ENCODE measurements at regions not wholly inside any gene's neighbourhood (a gene's known extent, or its start where the extent isn't known, plus 50 kb on each side); places are given as distances from the start of the nearest gene placed in this dataset.
"Not testable (repeated sequence)": the region's sequence is repeated elsewhere in the genome, so short reads cannot be mapped to it uniquely, and the experiment has no call there.

GRCh38 chr14:21941885-21942284 is 268.3 kb upstream of the OR4E1 start:
- no peak for DNase-seq

- DNase-seq, result peak; percentile 47
These were observed 267.6 kb upstream of the OR4E1 start for GRCh38 chr14:21940887-21941856.

GRCh38 chr14:21939836-21940235 is 266.2 kb upstream of the OR4E1 start:
- DNase-seq, result no peak

GRCh38 chr14:21937996-21938395 is 264.4 kb upstream of the OR4E1 start:
- no peak for DNase-seq

- DNase-seq, result peak; percentile 60
These were observed 260.1 kb upstream of the OR4E1 start for GRCh38 chr14:21933681-21934080.

- DNase-seq, result peak; percentile 60
These were observed 250.9 kb upstream of the OR4E1 start for GRCh38 chr14:21924479-21924878.

GRCh38 chr14:21923820-21924219 is 250.2 kb upstream of the OR4E1 start:
- DNase-seq, result peak; percentile 91

GRCh38 chr14:21921453-21921852 is 247.8 kb upstream of the OR4E1 start:
- DNase-seq, result no peak

- peak; percentile 91 for DNase-seq
These were observed 244.2 kb upstream of the OR4E1 start for GRCh38 chr14:21917699-21918436.

GRCh38 chr14:21915826-21916225 is 242.2 kb upstream of the OR4E1 start:
- DNase-seq, result peak; percentile 80

- peak; percentile 96 for DNase-seq
These were observed 240.1 kb upstream of the OR4E1 start for GRCh38 chr14:21913759-21914158.

GRCh38 chr14:21912367-21912766 is 238.7 kb upstream of the OR4E1 start:
- DNase-seq, result no peak

- no peak for DNase-seq
These were observed 238.3 kb upstream of the OR4E1 start for GRCh38 chr14:21911877-21912276.

GRCh38 chr14:21910260-21910659 is 236.6 kb upstream of the OR4E1 start:
- DNase-seq, result no peak

GRCh38 chr14:21902561-21903181 is 229.1 kb upstream of the OR4E1 start:
- DNase-seq, result peak; percentile 47

- DNase-seq, result not testable (repeated sequence)
These were observed 221.2 kb upstream of the OR4E1 start for GRCh38 chr14:21894898-21895194.

- DNase-seq, result peak; percentile 60
These were observed 220.6 kb upstream of the OR4E1 start for GRCh38 chr14:21894003-21894897.

GRCh38 chr14:21891921-21892320 is 218.3 kb upstream of the OR4E1 start:
- DNase-seq, result peak; percentile 37

GRCh38 chr14:21884995-21885394 is 211.4 kb upstream of the OR4E1 start:
- no peak for DNase-seq

GRCh38 chr14:21882226-21882625 is 208.6 kb upstream of the OR4E1 start:
- no peak for DNase-seq

GRCh38 chr14:21880918-21881317 is 207.3 kb upstream of the OR4E1 start:
- DNase-seq, result no peak

- no peak for DNase-seq
These were observed 202.2 kb upstream of the OR4E1 start for GRCh38 chr14:21875791-21876190.

Data from dermis blood vessel endothelial cell (primary cell).